B cell (primary cell): ENCODE measurements at regions not wholly inside any gene's neighbourhood (a gene's known extent, or its start where the extent isn't known, plus 50 kb on each side); places are given as distances from the start of the nearest gene placed in this dataset.

Experiments used
- ATAC-seq: fragments of 200-7000 bp; cut with Tn5 transposase; one replicate; pipeline ENCODE4 v1.10.0; 2021; ENCODE audit warnings: low read depth, mild to moderate bottlenecking, moderate number of reproducible peaks, moderate library complexity
- CTCF ChIA-PET: fragments of 350-600 bp; sonication (Branson Sonifier 250); formaldehyde crosslinking; loops from one replicate; lab custom pipeline; 2021; ENCODE audit warnings: antibody characterized with exemption, inconsistent platforms; lab: Charles Lee
- POLR2A ChIA-PET: fragments of 350-600 bp; sonication (Branson Sonifier 250); formaldehyde crosslinking; loops from one replicate; lab custom pipeline; 2021; ENCODE audit warnings: antibody characterized with exemption; lab: Charles Lee
- DNase-seq: peaks from one replicate; pipeline ENCODE4 v3.0.0; 2013
- H2AFZ ChIP-seq: 2 replicates; pipeline ENCODE4 v1.6.1; 2012; ENCODE audit warnings: mild to moderate bottlenecking, low read depth, low read length; ENCODE audit not compliant: insufficient read depth, poor library complexity, severe bottlenecking
- H3K27ac ChIP-seq, 2 donors: 1 replicate in 1 of 2; 2 replicates in 1 of 2; pipeline ENCODE4 v1.5.1; 2012 to 2013; ENCODE audit warnings: low read length in 2 of 2, mild to moderate bottlenecking in 2 of 2, moderate library complexity in 1 of 2
- H3K27me3 ChIP-seq, 4 experiments: fragments of 200-600 bp in 1 of 4; sonication (generic) in 1 of 4; replicated peaks in 1 of 4; 1 replicate in 2 of 4; 2 replicates in 2 of 4; pipeline versions ENCODE4 v1.6.1 to v1.7.0; 2013 to 2016; ENCODE audit warnings: low read length in 3 of 4, mild to moderate bottlenecking in 2 of 4, mixed read lengths in 1 of 4, moderate library complexity in 1 of 4; ENCODE audit not compliant: insufficient read depth in 4 of 4, control insufficient read depth in 3 of 4; ENCODE audit errors: control extremely low read depth in 1 of 4
- H3K36me3 ChIP-seq, 2 experiments: replicated peaks in 1 of 2; 1 replicate in 1 of 2; 2 replicates in 1 of 2; pipeline versions ENCODE4 v1.6.1 to v1.7.1; 2013; ENCODE audit warnings: low read length in 1 of 2; ENCODE audit not compliant: insufficient read depth in 2 of 2, control insufficient read depth in 1 of 2; ENCODE audit errors: control extremely low read depth in 1 of 2, extremely low read depth in 1 of 2
- H3K4me1 ChIP-seq, 2 donors: fragments of 200-600 bp in 1 of 2; sonication (generic) in 1 of 2; 1 replicate in 1 of 2; 2 replicates in 1 of 2; pipeline versions ENCODE4 v1.5.1 to v1.6.1; 2013 to 2017; ENCODE audit warnings: low read length in 2 of 2; ENCODE audit not compliant: control insufficient read depth in 2 of 2, insufficient read depth in 2 of 2
- H3K4me2 ChIP-seq: replicated peaks from 2 replicates; pipeline ENCODE3; 2012; ENCODE audit warnings: mild to moderate bottlenecking, low read depth, low read length; ENCODE audit not compliant: poor library complexity, severe bottlenecking
- H3K4me3 ChIP-seq, 5 experiments: fragments of 200-600 bp in 1 of 5; sonication (generic) in 1 of 5; 1 replicate in 3 of 5; 2 replicates in 2 of 5; pipeline versions ENCODE4 v1.5.1 to v1.7.0; 2011 to 2016; ENCODE audit warnings: low read length in 4 of 5, mild to moderate bottlenecking in 4 of 5, low read depth in 2 of 5, control low read depth in 1 of 5, moderate library complexity in 1 of 5; ENCODE audit not compliant: insufficient read depth in 1 of 5; ENCODE audit errors: control extremely low read depth in 1 of 5, extremely low read depth in 1 of 5
- H3K79me2 ChIP-seq: fragments of 200-600 bp; sonication (generic); one replicate; pipeline ENCODE4 v1.6.0; 2016; ENCODE audit warnings: low read length; ENCODE audit not compliant: control insufficient read depth, insufficient read depth
- H3K9ac ChIP-seq: fragments of 200-600 bp; sonication (generic); 2 replicates; pipeline ENCODE4 v1.6.1; 2017; ENCODE audit warnings: mild to moderate bottlenecking, low read length, moderate library complexity
- H3K9me3 ChIP-seq, 3 donors: one replicate each; pipeline versions ENCODE4 v1.6.1 to v1.7.1; 2013; ENCODE audit warnings: low read length in 2 of 3; ENCODE audit not compliant: control insufficient read depth in 2 of 3, insufficient read depth in 1 of 3; ENCODE audit errors: control extremely low read depth in 1 of 3
- H4K20me1 ChIP-seq: 2 replicates; pipeline ENCODE4 v1.6.0; 2012; ENCODE audit warnings: mild to moderate bottlenecking, low read length; ENCODE audit not compliant: insufficient read depth, control insufficient read depth, poor library complexity, severe bottlenecking
- H3K27ac Mint-ChIP-seq: one replicate; pipeline ENCODE4 v1.8.0; 2021; ENCODE audit warnings: mixed read lengths
- H3K27me3 Mint-ChIP-seq: one replicate; pipeline ENCODE4 v1.8.0; 2021; ENCODE audit warnings: mixed read lengths
- H3K4me1 Mint-ChIP-seq: one replicate; pipeline ENCODE4 v1.8.0; 2021; ENCODE audit warnings: mixed read lengths
- H3K4me3 Mint-ChIP-seq: one replicate; pipeline ENCODE4 v1.8.0; 2021; ENCODE audit warnings: mixed read lengths
- H3K9me3 Mint-ChIP-seq: one replicate; pipeline ENCODE4 v1.8.0; 2022; ENCODE audit warnings: mixed read lengths; ENCODE audit not compliant: insufficient read depth
- CTCF ChIP-seq: fragments of 200-600 bp; IDR thresholded peaks from one replicate; pipeline ENCODE4 v1.8.0; 2022; ENCODE audit warnings: antibody characterized with exemption, mild to moderate bottlenecking
- EZH2 ChIP-seq: IDR thresholded peaks from 2 replicates; pipeline ENCODE4 v1.6.1; 2012; ENCODE audit warnings: borderline replicate concordance, low read depth, mild to moderate bottlenecking, moderate library complexity, low read length; ENCODE audit not compliant: insufficient read depth, poor library complexity, severe bottlenecking
- WGBS: methylation state at CpG from one replicate; pipeline ENCODE4 v1.1.5; 2013; ENCODE audit warnings: missing lambda C conversion rate; ENCODE audit not compliant: insufficient coverage; 5-methylcytosine and 5-hydroxymethylcytosine counted together
- intact Hi-C: fragments of 100-400 bp; cut with micrococcal nuclease; formaldehyde crosslinking; loops from one replicate; pipeline ENCODE4 v1.10.0; 2022

GRCh38 chrX:475926-476723, 89.4 kb upstream of the PPP2R3B start:
- peaks cover 8% of the 10 kb centered on the region for H3K9me3 Mint-ChIP-seq
- H3K9me3 ChIP-seq, result peaks cover 0 to 25% (median 1%) of the 10 kb centered on the region in 3 donors
- H3K79me2 ChIP-seq, result no peaks in the 10 kb centered on the region
- WGBS, result 95% methylated on average over 33 of the region's 36 CpGs
- no peaks in the 10 kb centered on the region for H3K36me3 ChIP-seq
- H3K4me1 Mint-ChIP-seq, result no peaks in the 10 kb centered on the region
- no peaks in the 10 kb centered on the region for H4K20me1 ChIP-seq
- H3K4me3 ChIP-seq, result no peak overlapping the region
- no peak overlapping the region for H3K27ac ChIP-seq
- H3K4me2 ChIP-seq, result no peak overlapping the region
- no peaks in the 10 kb centered on the region for H3K27me3 Mint-ChIP-seq
- no peaks in the 10 kb centered on the region for H3K27me3 ChIP-seq
- H3K27ac Mint-ChIP-seq, result no peak overlapping the region
- intact Hi-C loops, result no loop called here
- POLR2A ChIA-PET, result no interaction called here
- no peak for DNase-seq
- H3K4me3 Mint-ChIP-seq, result no peak overlapping the region
- no peaks in the 10 kb centered on the region for H3K4me1 ChIP-seq
- TF ChIP-seq CTCF, result no peak
- TF ChIP-seq EZH2, result no peak
- H3K9ac ChIP-seq, result no peak overlapping the region
- CTCF ChIA-PET, result no interaction called here
- no peak overlapping the region for H2AFZ ChIP-seq
- ATAC-seq, result no peak

- intact Hi-C loops, result no loop called here
- no peak overlapping the region for H3K4me3 ChIP-seq
- H3K9me3 ChIP-seq, result peaks cover 0 to 27% (median 1%) of the 10 kb centered on the region in 3 donors
- no peak overlapping the region for H3K4me2 ChIP-seq
- H3K9ac ChIP-seq, result no peak overlapping the region
- Mint-ChIP-seq H3K4me3 (no peak overlapping the region), H3K4me1 (no peaks in the 10 kb centered on the region), H3K27me3 (no peaks in the 10 kb centered on the region), H3K27ac (no peak overlapping the region), H3K9me3 (peaks cover 4% of the 10 kb centered on the region)
- DNase-seq, result no peak
- H2AFZ ChIP-seq, result no peak overlapping the region
- ChIA-PET POLR2A (no interaction called here), CTCF (no interaction called here)
- H3K27ac ChIP-seq, result no peak overlapping the region
- H3K4me1 ChIP-seq, result no peaks in the 10 kb centered on the region
- no peaks in the 10 kb centered on the region for H3K27me3 ChIP-seq
- TF ChIP-seq EZH2, result no peak
- no peaks in the 10 kb centered on the region for H3K36me3 ChIP-seq
- H4K20me1 ChIP-seq, result no peaks in the 10 kb centered on the region
- no peak for ATAC-seq
- no peaks in the 10 kb centered on the region for H3K79me2 ChIP-seq
- WGBS, result 94% methylated on average over 21 of the region's 21 CpGs
Measured at GRCh38 chrX:476724-477075, 90.0 kb upstream of the PPP2R3B start.
